ENCODE measurements at regions not wholly inside any gene's neighbourhood (a gene's known extent, or its start where the extent isn't known, plus 50 kb on each side); places are given as distances from the start of the nearest gene placed in this dataset.

DNA sequence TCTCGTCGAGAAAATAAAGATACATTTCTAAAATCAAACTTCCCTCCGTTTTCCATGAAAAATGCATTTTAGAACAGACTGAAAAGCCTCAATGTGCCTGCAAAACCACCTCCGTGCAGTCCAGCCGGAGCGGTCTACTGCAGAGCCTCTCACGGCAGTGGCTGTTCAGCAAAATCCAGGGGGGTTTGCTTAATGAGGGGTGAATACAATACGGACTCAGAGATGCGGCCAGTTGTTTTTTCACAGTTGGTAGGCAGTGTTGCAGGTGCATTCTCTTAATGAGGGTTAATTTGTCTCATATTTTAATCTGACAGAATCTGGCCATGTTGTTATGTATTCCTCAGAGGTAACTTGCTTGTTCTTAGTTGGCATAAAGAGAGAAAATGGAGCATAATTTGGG, 223.0 kb downstream of the EBLN2 start:
- TF ChIP-seq CTCF (IDR thresholded peaks at IDR 0.05; ENCODE audit: low read depth, low read length) (no peak), POLR2A (IDR thresholded peaks at IDR 0.05; ENCODE audit: extremely low read depth, insufficient read length) (no peak)

All from NB4 (cell line).